ENCODE measurements at regions not wholly inside any gene's neighbourhood (a gene's known extent, or its start where the extent isn't known, plus 50 kb on each side); places are given as distances from the start of the nearest gene placed in this dataset.

DNA sequence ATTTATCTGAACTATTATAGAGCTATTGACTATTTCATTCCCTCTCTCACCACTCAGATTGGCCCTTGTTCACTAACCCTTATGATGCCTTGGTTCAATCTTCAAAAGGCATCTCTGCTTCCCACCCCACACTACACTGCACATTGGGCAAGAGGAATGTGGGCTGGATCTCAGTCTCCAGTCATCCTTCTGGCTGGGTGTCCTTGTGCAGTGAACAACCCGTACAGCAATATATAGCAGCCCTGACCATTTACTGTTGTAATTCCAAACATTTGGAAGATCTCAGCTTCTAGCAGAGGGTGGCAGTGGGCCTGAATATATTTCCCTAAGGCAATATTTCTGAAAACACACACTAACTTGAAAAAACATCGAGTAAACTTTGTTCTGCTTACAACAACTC is 199.2 kb upstream of the GDNF start:
- Mint-ChIP-seq H3K27me3 (ENCODE audit: low read depth) (peaks cover 4% of the 10 kb centered on the region), H3K36me3 (ENCODE audit: low read depth) (no peaks in the 10 kb centered on the region), H3K9me3 (ENCODE audit: insufficient read depth) (no peaks in the 10 kb centered on the region), H3K4me1 (ENCODE audit: low read depth) (no peaks in the 10 kb centered on the region), H3K4me3 (no peak overlapping the region), H3K27ac (no peak overlapping the region)
- ChIA-PET CTCF (no interaction called here), POLR2A (no interaction called here)
- DNase-seq (no peak), ATAC-seq (no peak)

DNA sequence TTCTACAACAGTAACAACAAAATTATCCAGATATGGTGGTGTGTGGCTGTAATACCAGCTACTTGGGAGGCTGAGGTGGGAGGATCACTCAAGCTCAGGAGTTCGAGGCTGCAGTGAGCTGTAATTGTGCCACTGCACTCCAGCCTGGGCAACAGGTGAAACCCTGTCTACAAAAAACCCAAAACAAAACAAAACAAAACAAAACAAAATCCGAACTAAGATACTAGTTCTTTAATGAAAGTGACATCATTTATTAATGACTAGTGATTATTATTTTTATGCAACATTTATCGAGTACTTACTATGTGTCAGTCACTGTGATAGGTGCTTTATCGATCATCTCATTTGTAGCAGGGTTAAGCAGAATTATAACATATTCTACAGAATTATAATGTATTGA is 196.9 kb upstream of the GDNF start:
- CTCF ChIA-PET, result no interaction called here

DNA sequence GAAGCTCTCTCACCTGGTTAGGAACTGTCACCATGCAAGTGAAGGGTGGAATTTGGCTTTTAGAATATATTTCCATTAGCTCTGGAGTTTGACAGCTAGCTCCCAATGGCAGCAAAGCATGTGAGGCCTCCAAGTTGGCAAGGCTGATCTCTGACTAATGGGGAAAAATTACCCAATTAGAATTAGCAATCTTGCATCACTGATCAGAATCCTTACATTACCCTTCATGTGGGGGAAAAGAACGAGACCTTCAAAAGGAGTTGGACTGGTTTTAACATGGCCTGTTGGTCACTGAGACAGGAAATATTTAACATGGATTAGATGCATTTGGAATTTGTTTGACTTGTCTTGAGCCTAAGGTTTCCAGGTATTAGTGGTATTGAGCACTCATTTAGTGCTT is 192.3 kb upstream of the GDNF start:
- H3K9me3 Mint-ChIP-seq (ENCODE audit: insufficient read depth), result no peaks in the 10 kb centered on the region
- no peak overlapping the region for H3K27ac Mint-ChIP-seq
- POLR2A ChIA-PET, result no interaction called here
- no peaks in the 10 kb centered on the region for H3K4me1 Mint-ChIP-seq (ENCODE audit: low read depth)
- H3K27me3 Mint-ChIP-seq (ENCODE audit: low read depth), result peaks cover 4% of the 10 kb centered on the region
- DNase-seq, result no peak
- H3K4me3 Mint-ChIP-seq, result no peak overlapping the region
- no peak for ATAC-seq
- no peaks in the 10 kb centered on the region for H3K36me3 Mint-ChIP-seq (ENCODE audit: low read depth)
- CTCF ChIA-PET, result no interaction called here

More for the DNA sequence above, 196.9 kb upstream of the GDNF start:
- DNase-seq, result no peak
- Mint-ChIP-seq H3K36me3 (ENCODE audit: low read depth) (no peaks in the 10 kb centered on the region), H3K27ac (no peak overlapping the region), H3K4me1 (ENCODE audit: low read depth) (no peaks in the 10 kb centered on the region), H3K9me3 (ENCODE audit: insufficient read depth) (no peaks in the 10 kb centered on the region), H3K4me3 (no peak overlapping the region), H3K27me3 (ENCODE audit: low read depth) (no peaks in the 10 kb centered on the region)
- ATAC-seq, result no peak
- POLR2A ChIA-PET, result no interaction called here

DNA sequence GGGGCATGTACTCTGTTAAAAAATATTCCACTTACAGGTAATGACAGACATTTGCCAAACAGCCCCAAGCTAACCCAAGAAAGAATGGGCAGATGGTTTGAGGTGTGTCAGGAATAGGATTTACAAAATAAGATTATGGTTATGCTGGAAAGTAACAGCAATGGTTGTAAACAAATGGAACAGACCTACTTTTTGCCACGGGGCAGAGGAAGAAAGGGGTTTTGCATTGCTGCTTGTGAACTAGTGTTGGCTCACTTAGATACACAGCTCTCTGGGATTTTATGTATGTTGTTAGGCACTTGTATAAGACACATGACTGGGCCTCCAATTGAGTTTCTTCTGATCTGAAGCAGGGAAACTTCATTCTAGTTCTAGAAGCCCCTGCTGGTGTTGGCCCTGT is 191.5 kb upstream of the GDNF start:
- Mint-ChIP-seq H3K4me1 (ENCODE audit: low read depth) (no peaks in the 10 kb centered on the region), H3K27ac (no peak overlapping the region), H3K36me3 (ENCODE audit: low read depth) (no peaks in the 10 kb centered on the region), H3K4me3 (no peak overlapping the region), H3K9me3 (ENCODE audit: insufficient read depth) (no peaks in the 10 kb centered on the region), H3K27me3 (ENCODE audit: low read depth) (peaks cover 4% of the 10 kb centered on the region)
- POLR2A ChIA-PET, result no interaction called here
- DNase-seq (no peak), ATAC-seq (no peak)
- CTCF ChIA-PET, result no interaction called here

DNA sequence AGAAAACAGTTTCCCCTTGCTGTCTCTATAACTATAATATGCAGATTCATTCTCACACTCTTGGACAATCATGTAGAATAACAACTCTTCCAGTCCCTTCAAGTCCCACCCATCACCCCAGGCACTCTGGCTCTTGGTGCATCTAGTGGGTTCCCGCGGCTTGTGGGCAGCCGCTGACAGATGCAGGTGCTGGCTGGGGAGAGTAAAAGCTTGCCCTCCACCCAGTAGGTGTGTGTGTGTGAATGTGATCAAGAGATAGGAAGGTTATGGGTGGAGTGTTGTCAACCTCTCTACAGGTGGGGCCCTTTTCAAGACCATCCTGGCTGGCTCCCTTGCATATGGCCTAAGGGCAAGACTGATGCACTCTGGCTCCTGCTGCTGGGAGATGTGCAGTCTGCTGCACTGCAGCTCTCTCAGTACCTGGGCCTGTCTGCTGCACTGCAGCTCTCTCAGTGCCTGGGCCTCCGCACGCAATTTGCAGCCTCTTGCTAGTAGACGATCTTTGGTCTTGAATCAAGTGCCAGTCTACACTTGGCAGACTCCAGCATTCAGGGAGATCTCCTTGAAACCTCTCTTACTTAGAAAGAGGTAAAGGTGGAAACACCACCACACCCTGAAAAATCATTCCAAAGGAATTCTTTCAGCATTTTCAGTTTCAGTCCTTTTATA is 189.7 kb upstream of the GDNF start:
- Mint-ChIP-seq H3K27ac (no peak overlapping the region), H3K4me1 (ENCODE audit: low read depth) (no peaks in the 10 kb centered on the region), H3K36me3 (ENCODE audit: low read depth) (no peaks in the 10 kb centered on the region), H3K9me3 (ENCODE audit: insufficient read depth) (no peaks in the 10 kb centered on the region), H3K4me3 (no peak overlapping the region), H3K27me3 (ENCODE audit: low read depth) (peaks cover 4% of the 10 kb centered on the region)
- no peak for DNase-seq
- ChIA-PET CTCF (no interaction called here), POLR2A (no interaction called here)
- ATAC-seq, result no peak

DNA sequence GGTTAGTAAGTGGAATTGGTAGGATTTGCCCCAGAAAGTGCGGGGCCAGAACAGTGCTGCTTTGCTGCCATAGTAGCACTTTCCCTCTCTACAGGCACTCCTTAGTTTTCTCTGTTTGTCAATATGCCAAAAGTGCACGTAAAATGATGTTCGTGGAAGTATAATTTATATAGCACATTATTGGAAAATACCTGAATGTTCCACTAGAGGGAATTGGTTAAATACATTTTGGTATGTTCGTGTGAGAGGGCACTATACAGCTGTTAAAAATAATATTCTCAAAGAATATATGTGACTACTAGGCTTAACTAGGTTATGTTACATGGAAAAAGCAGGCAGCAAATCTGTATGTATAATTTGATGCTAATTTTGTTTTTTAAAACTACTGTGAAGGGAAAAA is 184.0 kb upstream of the GDNF start:
- ChIA-PET CTCF (no interaction called here), POLR2A (no interaction called here)

DNA sequence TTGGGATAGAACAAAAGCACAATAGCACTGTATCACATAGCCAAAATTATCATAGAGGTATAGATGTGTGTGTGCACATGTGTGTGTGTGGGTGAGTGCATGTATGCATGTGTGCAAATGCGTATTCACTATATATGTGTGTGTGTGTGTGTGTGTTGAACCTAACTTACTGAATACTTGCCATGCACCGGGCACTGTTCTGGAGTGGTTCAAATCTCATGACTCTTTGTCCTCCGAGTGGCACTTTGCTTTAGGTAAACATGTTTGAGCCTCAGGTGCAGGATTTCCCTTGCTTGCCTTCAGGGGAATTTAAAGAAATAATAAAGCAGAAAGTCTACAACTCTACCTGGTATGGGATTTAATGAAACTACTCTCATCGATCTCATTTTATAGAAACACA is 183.5 kb upstream of the GDNF start:
- ChIA-PET CTCF (no interaction called here), POLR2A (no interaction called here)
- H3K9me3 Mint-ChIP-seq (ENCODE audit: insufficient read depth), result no peaks in the 10 kb centered on the region
- no peak overlapping the region for H3K4me3 Mint-ChIP-seq
- ATAC-seq (no peak), DNase-seq (no peak)
- H3K27ac Mint-ChIP-seq, result no peak overlapping the region
- no peaks in the 10 kb centered on the region for H3K4me1 Mint-ChIP-seq (ENCODE audit: low read depth)
- no peaks in the 10 kb centered on the region for H3K36me3 Mint-ChIP-seq (ENCODE audit: low read depth)
- H3K27me3 Mint-ChIP-seq (ENCODE audit: low read depth), result peaks cover 6% of the 10 kb centered on the region

More for the DNA sequence above, 184.0 kb upstream of the GDNF start:
- no peak for ATAC-seq
- Mint-ChIP-seq H3K36me3 (ENCODE audit: low read depth) (no peaks in the 10 kb centered on the region), H3K27me3 (ENCODE audit: low read depth) (peaks cover 6% of the 10 kb centered on the region), H3K9me3 (ENCODE audit: insufficient read depth) (no peaks in the 10 kb centered on the region), H3K4me3 (no peak overlapping the region), H3K27ac (no peak overlapping the region), H3K4me1 (ENCODE audit: low read depth) (no peaks in the 10 kb centered on the region)
- no peak for DNase-seq

DNA sequence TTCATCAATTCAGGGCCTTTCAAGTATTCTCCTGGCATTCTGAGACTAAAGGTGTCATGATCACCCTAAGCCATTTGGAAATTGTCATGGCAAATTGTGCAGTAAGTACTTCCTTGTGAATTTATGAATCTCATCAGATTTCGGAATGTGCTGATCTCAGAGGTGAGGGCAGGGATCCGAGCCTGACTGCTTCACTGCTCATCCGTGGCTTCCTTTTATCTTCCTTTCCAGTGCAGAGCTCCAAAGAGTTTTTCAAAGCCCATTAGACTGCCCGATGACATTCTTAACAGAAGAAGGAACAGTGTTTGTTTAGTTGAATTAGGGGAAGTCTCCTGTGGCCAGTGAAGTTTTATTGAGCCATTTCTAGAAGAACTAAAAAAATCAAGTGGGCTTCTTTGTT is 182.8 kb upstream of the GDNF start:
- no peak overlapping the region for H3K27ac Mint-ChIP-seq
- ChIA-PET POLR2A (no interaction called here), CTCF (no interaction called here)
- no peaks in the 10 kb centered on the region for H3K9me3 Mint-ChIP-seq (ENCODE audit: insufficient read depth)
- peaks cover 3% of the 10 kb centered on the region for H3K27me3 Mint-ChIP-seq (ENCODE audit: low read depth)
- H3K4me1 Mint-ChIP-seq (ENCODE audit: low read depth), result no peaks in the 10 kb centered on the region
- H3K4me3 Mint-ChIP-seq, result no peak overlapping the region
- ATAC-seq, result no peak
- DNase-seq, result no peak
- no peaks in the 10 kb centered on the region for H3K36me3 Mint-ChIP-seq (ENCODE audit: low read depth)

DNA sequence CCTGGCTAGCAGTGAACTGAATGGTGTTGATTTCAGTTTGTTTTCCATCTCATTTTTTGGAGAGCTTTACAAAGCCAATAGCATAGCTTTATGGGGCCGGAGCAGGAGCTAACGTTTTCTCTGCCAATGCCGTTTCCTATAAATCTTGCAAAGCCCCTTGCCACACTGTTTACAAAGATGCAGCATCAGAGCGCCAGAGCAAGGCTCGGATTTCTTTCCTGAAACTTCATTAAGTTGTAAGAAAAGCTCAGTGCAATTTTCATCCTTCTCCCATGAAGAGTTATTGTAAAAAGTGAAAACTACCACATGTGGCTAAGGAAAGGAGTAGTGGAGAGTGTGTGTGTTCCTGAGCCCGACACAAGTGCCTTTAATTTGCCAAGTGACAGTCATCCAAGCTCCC is 178.2 kb upstream of the GDNF start:
- H3K27me3 Mint-ChIP-seq (ENCODE audit: low read depth), result peaks cover 1% of the 10 kb centered on the region

DNA sequence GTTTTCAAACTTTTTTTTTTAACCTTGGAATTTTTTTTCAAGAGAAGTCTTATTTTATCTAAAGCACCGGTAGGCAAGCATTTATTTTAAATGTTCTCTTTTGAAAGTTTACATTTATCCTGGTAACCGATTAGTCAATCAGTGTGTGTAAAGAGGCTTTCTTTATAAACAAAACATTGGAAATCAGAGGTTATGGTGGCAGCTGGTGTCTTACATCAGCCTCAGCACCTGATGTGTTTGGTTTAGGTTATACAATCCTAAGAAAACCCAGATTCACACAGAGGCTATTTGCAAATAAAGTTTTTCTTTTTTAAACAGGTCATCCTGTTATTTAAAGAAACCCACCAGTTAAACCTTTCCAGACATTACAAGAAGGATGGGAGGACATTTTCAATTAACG is 173.3 kb upstream of the GDNF start:
- Mint-ChIP-seq H3K36me3 (ENCODE audit: low read depth) (no peaks in the 10 kb centered on the region), H3K9me3 (ENCODE audit: insufficient read depth) (no peaks in the 10 kb centered on the region), H3K27ac (no peak overlapping the region), H3K27me3 (ENCODE audit: low read depth) (no peaks in the 10 kb centered on the region), H3K4me1 (ENCODE audit: low read depth) (no peaks in the 10 kb centered on the region), H3K4me3 (no peak overlapping the region)
- POLR2A ChIA-PET, result no interaction called here
- CTCF ChIA-PET, result no interaction called here
- no peak for DNase-seq
- ATAC-seq, result no peak

More for the DNA sequence above, 178.2 kb upstream of the GDNF start:
- Mint-ChIP-seq H3K27ac (no peak overlapping the region), H3K9me3 (ENCODE audit: insufficient read depth) (no peaks in the 10 kb centered on the region), H3K4me1 (ENCODE audit: low read depth) (no peaks in the 10 kb centered on the region), H3K36me3 (ENCODE audit: low read depth) (no peaks in the 10 kb centered on the region), H3K4me3 (no peak overlapping the region)
- ATAC-seq (no peak), DNase-seq (no peak)
- ChIA-PET CTCF (no interaction called here), POLR2A (no interaction called here)

DNA sequence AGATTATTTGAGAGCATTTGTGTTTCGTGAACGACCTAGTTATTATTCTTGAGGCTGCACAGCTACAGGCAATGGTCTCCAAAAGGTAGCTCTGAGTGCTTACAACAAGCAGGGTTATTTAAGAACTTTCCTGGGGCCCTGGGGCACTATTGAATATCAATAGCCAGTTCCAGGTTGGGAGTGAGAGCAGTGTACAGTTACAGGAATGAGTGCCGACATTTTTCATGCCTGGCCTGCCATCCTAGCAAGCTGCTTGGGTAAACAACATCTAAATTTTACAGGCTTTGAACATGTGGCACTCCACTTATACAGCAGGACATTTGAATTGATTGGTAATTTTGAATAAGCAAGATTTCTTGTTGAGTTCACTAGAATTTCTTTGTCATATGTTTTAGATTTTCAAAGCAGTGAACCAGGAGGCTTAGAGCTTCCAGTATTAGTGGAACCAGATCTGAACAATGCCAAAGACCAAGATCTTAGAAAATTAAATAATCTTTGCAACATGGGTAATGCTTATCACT is 171.9 kb upstream of the GDNF start:
- DNase-seq, result no peak
- Mint-ChIP-seq H3K36me3 (ENCODE audit: low read depth) (no peaks in the 10 kb centered on the region), H3K27me3 (ENCODE audit: low read depth) (no peaks in the 10 kb centered on the region), H3K4me3 (no peak overlapping the region), H3K4me1 (ENCODE audit: low read depth) (no peaks in the 10 kb centered on the region), H3K9me3 (ENCODE audit: insufficient read depth) (no peaks in the 10 kb centered on the region), H3K27ac (no peak overlapping the region)
- POLR2A ChIA-PET, result no interaction called here
- no peak for ATAC-seq
- CTCF ChIA-PET, result no interaction called here

DNA sequence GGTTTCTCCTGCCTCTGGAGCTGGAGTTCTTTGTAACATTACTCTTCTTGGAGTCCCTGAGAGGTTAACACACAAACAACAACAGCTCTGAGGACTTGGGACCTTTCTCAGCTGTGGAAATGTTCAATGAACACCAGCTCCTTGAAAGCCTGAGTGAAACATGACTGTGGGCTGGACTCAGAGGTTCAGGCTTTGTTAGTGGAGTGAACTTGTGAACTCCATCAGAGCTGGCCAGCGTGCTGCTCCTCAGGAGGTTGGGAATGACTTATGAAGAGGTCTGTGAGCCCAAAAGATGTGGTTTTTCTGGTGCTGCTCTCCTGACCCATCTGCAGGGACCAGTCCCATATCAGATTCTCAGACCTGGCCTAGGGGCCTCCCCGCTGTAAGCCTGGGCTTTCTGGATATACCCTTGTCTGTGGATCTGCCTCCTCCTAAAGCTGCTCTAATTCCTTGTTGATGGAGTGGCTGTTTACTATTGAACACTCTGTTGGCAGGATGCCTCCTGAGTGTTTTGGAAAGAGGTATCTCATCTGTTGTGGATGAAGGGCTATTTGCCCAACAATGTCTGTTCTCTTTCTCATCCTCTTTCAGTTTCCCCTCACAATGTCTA is 170.0 kb upstream of the GDNF start:
- Mint-ChIP-seq H3K4me1 (ENCODE audit: low read depth) (no peaks in the 10 kb centered on the region), H3K27me3 (ENCODE audit: low read depth) (no peaks in the 10 kb centered on the region), H3K27ac (no peak overlapping the region), H3K4me3 (no peak overlapping the region), H3K9me3 (ENCODE audit: insufficient read depth) (no peaks in the 10 kb centered on the region), H3K36me3 (ENCODE audit: low read depth) (no peaks in the 10 kb centered on the region)
- CTCF ChIA-PET, result interaction anchor here (1.5 kb wide), 1 partner anchor 182 kb away, joined by 3 read pairs; no protein-coding TSS in a partner anchor
- no peak for ATAC-seq
- no peak for DNase-seq
- POLR2A ChIA-PET, result no interaction called here

DNA sequence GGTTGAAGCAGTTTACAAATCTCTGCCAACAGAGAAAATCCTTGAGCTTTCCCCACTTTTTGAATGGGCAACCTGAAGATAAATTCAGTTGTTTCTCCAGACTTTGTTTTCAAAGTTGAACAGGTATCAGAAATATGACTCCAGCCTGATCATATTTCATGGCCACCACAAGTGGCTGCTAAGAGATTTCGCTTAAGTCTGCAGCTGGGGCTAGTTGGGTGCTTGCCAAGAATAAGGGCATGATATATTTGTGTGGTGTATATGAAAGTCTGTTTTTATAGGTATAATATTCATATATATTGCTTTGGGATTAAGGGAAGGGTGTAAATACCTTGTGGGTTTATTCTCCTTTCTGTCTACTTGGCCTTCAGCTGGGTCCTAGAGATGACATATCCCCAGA is 168.4 kb upstream of the GDNF start:
- ATAC-seq, result no peak
- no peaks in the 10 kb centered on the region for H3K36me3 Mint-ChIP-seq (ENCODE audit: low read depth)
- no peaks in the 10 kb centered on the region for H3K27me3 Mint-ChIP-seq (ENCODE audit: low read depth)
- no peaks in the 10 kb centered on the region for H3K9me3 Mint-ChIP-seq (ENCODE audit: insufficient read depth)
- H3K4me1 Mint-ChIP-seq (ENCODE audit: low read depth), result no peaks in the 10 kb centered on the region
- H3K4me3 Mint-ChIP-seq, result no peak overlapping the region
- no peak for DNase-seq
- no peak overlapping the region for H3K27ac Mint-ChIP-seq
- POLR2A ChIA-PET, result no interaction called here
- CTCF ChIA-PET, result no interaction called here

Data from activated CD8-positive, alpha-beta T cell treated with anti-CD3 and anti-CD28 coated beads, Interleukin-2, amount 10 ng/mL, durations not matched to agents 7 days and 5 days (primary cell).